Smooth muscle cell (in vitro differentiated cells): ENCODE measurements at regions not wholly inside any gene's neighbourhood (a gene's known extent, or its start where the extent isn't known, plus 50 kb on each side); places are given as distances from the start of the nearest gene placed in this dataset.

Experiments used
- DNase-seq: peaks from one replicate; lab custom pipeline; 2025; ENCODE audit not compliant: unreplicated experiment; lab: John Stamatoyannopoulos, UW
- H2AFZ ChIP-seq: fragments of 200-600 bp; sonication (generic); 2 replicates; pipeline ENCODE4 v1.6.0; 2016; ENCODE audit warnings: antibody characterized with exemption, low read depth, mild to moderate bottlenecking
- H3F3A ChIP-seq: fragments of 200-600 bp; sonication (generic); 2 replicates; pipeline ENCODE4 v1.6.0; 2017; ENCODE audit warnings: antibody characterized with exemption, low read depth
- H3K27ac ChIP-seq: fragments of 200-600 bp; sonication (generic); 2 replicates; pipeline ENCODE4 v1.5.1; 2016; ENCODE audit warnings: low read depth, mild to moderate bottlenecking
- H3K27me3 ChIP-seq: fragments of 200-600 bp; sonication (generic); 2 replicates; pipeline ENCODE4 v1.6.1; 2016; ENCODE audit warnings: low read depth, mild to moderate bottlenecking
- H3K36me3 ChIP-seq: fragments of 200-600 bp; sonication (generic); 2 replicates; pipeline ENCODE4 v1.5.1; 2016; ENCODE audit warnings: low read depth
- H3K4me1 ChIP-seq: fragments of 200-600 bp; sonication (generic); 2 replicates; pipeline ENCODE4 v1.5.1; 2016; ENCODE audit warnings: low read depth
- H3K4me2 ChIP-seq: fragments of 200-600 bp; sonication (generic); 2 replicates; pipeline ENCODE4 v1.6.0; 2016; ENCODE audit warnings: mild to moderate bottlenecking
- H3K4me3 ChIP-seq: fragments of 200-600 bp; sonication (generic); 2 replicates; pipeline ENCODE4 v1.5.1; 2016; ENCODE audit warnings: mild to moderate bottlenecking
- H3K79me2 ChIP-seq: fragments of 200-600 bp; sonication (generic); 2 replicates; pipeline ENCODE4 v1.6.0; 2016; ENCODE audit warnings: low read depth, mild to moderate bottlenecking
- H3K9ac ChIP-seq: fragments of 200-600 bp; sonication (generic); 2 replicates; pipeline ENCODE4 v1.6.0; 2016; ENCODE audit warnings: low read depth
- H3K9me3 ChIP-seq: fragments of 200-600 bp; sonication (generic); replicated peaks from 2 replicates; pipeline ENCODE4 v1.5.1; 2016; ENCODE audit warnings: low read depth
- H4K20me1 ChIP-seq: fragments of 200-600 bp; sonication (generic); 2 replicates; pipeline ENCODE4 v1.6.0; 2016; ENCODE audit warnings: low read depth
- CTCF ChIP-seq: fragments of 200-600 bp; sonication (generic); IDR thresholded peaks from 2 replicates; pipeline ENCODE4 v1.5.1; 2017; ENCODE audit warnings: borderline replicate concordance, mild to moderate bottlenecking, antibody characterized with exemption; ENCODE audit not compliant: insufficient read depth, poor library complexity, severe bottlenecking
- WGBS: methylation state at CpG from one replicate; pipeline ENCODE4 v1.1.7; 2016; ENCODE audit warnings: low lambda C conversion rate; 5-methylcytosine and 5-hydroxymethylcytosine counted together

GRCh38 chr5:67377631-67378030 is 181.0 kb upstream of the CD180 start:
- Histone ChIP-seq H3K4me3 (no peak overlapping the region), H2AFZ (no peak overlapping the region), H3K27me3 (no peaks in the 10 kb centered on the region), H3K79me2 (no peaks in the 10 kb centered on the region), H3K27ac (no peak overlapping the region), H3F3A (no peaks in the 10 kb centered on the region), H3K9ac (no peak overlapping the region), H3K4me1 (peaks cover 22% of the 10 kb centered on the region), H4K20me1 (no peaks in the 10 kb centered on the region), H3K4me2 (no peak overlapping the region), H3K9me3 (no peaks in the 10 kb centered on the region), H3K36me3 (no peaks in the 10 kb centered on the region)
- 70% methylated on average over 4 of the region's 4 CpGs for WGBS
- TF ChIP-seq CTCF: no peak
- no peak for DNase-seq

DNA sequence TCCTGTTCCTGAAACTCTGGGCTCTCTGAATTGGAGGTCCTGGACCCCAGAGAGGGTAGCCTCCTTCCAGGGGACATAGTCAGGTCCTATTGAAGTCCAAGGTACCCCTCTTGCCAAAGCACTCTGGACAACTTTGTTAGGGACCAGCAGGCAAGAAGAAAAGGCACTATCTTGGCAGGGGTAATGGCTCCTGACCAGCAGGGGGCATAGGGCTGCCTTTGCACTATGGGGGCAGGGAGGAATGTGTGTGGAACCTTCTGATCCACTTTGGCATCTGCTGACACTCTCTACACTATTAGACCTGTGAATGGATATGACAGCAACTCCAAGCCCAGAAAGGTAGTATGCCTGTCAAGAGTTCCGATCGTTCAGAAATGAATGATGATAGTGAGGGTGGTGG is 179.0 kb upstream of the CD180 start:
- Histone ChIP-seq H3K9me3 (no peaks in the 10 kb centered on the region), H3K4me3 (no peak overlapping the region), H3K36me3 (no peaks in the 10 kb centered on the region), H3K4me2 (no peak overlapping the region), H4K20me1 (no peaks in the 10 kb centered on the region), H3K79me2 (no peaks in the 10 kb centered on the region), H3K27ac (no peak overlapping the region), H3F3A (no peaks in the 10 kb centered on the region), H3K9ac (no peak overlapping the region), H2AFZ (no peak overlapping the region), H3K27me3 (peaks cover 5% of the 10 kb centered on the region), H3K4me1 (peaks cover 13% of the 10 kb centered on the region)
- WGBS: 100% methylated on average over 2 of the region's 2 CpGs
- TF ChIP-seq CTCF: no peak
- no peak for DNase-seq

GRCh38 chr5:67374378-67374777 is 177.8 kb upstream of the CD180 start:
- Histone ChIP-seq H3F3A (no peaks in the 10 kb centered on the region), H3K4me3 (no peak overlapping the region), H3K9ac (no peak overlapping the region), H2AFZ (no peak overlapping the region), H3K9me3 (no peaks in the 10 kb centered on the region), H4K20me1 (no peaks in the 10 kb centered on the region), H3K4me2 (no peak overlapping the region), H3K36me3 (no peaks in the 10 kb centered on the region), H3K27ac (no peak overlapping the region), H3K79me2 (no peaks in the 10 kb centered on the region), H3K27me3 (peaks cover 7% of the 10 kb centered on the region), H3K4me1 (peaks cover 13% of the 10 kb centered on the region)
- TF ChIP-seq CTCF: no peak
- 64% methylated on average over 2 of the region's 2 CpGs for WGBS
- no peak for DNase-seq

DNA sequence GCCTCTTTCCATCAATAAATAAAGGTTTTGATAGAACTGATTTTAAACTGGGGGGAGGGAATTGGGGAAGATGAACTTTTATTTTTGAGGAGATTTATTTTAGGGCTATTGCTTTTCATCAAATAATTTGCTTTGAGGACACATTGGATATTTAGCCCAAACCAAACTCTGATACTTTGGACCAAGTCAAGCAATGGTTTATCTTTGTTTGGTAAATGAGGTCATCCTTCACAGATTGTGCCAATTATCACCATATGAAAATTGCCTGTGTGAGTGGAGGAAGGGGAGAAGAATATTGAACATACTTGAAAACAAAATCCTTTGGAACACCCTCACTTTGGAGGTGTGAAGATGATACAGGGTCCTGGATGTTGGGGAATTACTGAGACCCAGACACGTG is 176.9 kb upstream of the CD180 start:
- no peak overlapping the region for H3K4me3 ChIP-seq
- peaks cover 10% of the 10 kb centered on the region for H3K27me3 ChIP-seq
- H2AFZ ChIP-seq: no peak overlapping the region
- no peak for TF ChIP-seq CTCF
- no peaks in the 10 kb centered on the region for H3K36me3 ChIP-seq
- no peak overlapping the region for H3K4me2 ChIP-seq
- no peaks in the 10 kb centered on the region for H3K9me3 ChIP-seq
- DNase-seq: no peak
- no peak overlapping the region for H3K27ac ChIP-seq
- no peaks in the 10 kb centered on the region for H4K20me1 ChIP-seq
- 88% methylated on average over 1 of the region's 1 CpG for WGBS
- H3K79me2 ChIP-seq: no peaks in the 10 kb centered on the region
- H3K9ac ChIP-seq: no peak overlapping the region
- H3F3A ChIP-seq: no peaks in the 10 kb centered on the region
- H3K4me1 ChIP-seq: peaks cover 13% of the 10 kb centered on the region
